ENCODE measurements at regions not wholly inside any gene's neighbourhood (a gene's known extent, or its start where the extent isn't known, plus 50 kb on each side); places are given as distances from the start of the nearest gene placed in this dataset.
"Not testable (repeated sequence)": the region's sequence is repeated elsewhere in the genome, so short reads cannot be mapped to it uniquely, and the experiment has no call there.

GRCh38 chr4:118514332-118514731 lies 161.5 kb upstream of the PRSS12 start:
- TF ChIP-seq CTCF (IDR thresholded peaks at IDR 0.05; ENCODE audit: low read length); EZH2 (optimal IDR thresholded peaks at IDR 0.05; ENCODE audit: low read depth, low read length); EZH2phosphoT487 (IDR thresholded peaks at IDR 0.05; ENCODE audit: low read length): not testable (repeated sequence)
